Astrocyte (in vitro differentiated cells and primary cell): ENCODE measurements at regions not wholly inside any gene's neighbourhood (a gene's known extent, or its start where the extent isn't known, plus 50 kb on each side); places are given as distances from the start of the nearest gene placed in this dataset.
"Not testable (repeated sequence)": the region's sequence is repeated elsewhere in the genome, so short reads cannot be mapped to it uniquely, and the experiment has no call there.

Experiments used
- DNase-seq: peaks from one replicate; pipeline ENCODE4 v3.0.0-alpha.2; 2010; ENCODE audit warnings: low read depth
- FAIRE-seq: peaks from 2 replicates; lab custom pipeline; 2011; peaks lifted over from hg19 to GRCh38; lab: Jason Lieb, UNC
- H2AFZ ChIP-seq: 2 replicates; pipeline ENCODE4 v1.6.0; 2012; ENCODE audit warnings: low read depth, low read length, inconsistent platforms
- H3K27ac ChIP-seq: 2 replicates; pipeline ENCODE4 v1.5.1; 2011; ENCODE audit warnings: low read depth, low read length, inconsistent platforms
- H3K27me3 ChIP-seq: 2 replicates; pipeline ENCODE4 v1.6.0; 2011; ENCODE audit warnings: low read length, inconsistent platforms; ENCODE audit not compliant: insufficient read depth
- H3K36me3 ChIP-seq: 2 replicates; pipeline ENCODE4 v1.5.1; 2011; ENCODE audit warnings: low read length, inconsistent platforms; ENCODE audit not compliant: insufficient read depth
- H3K4me1 ChIP-seq: 2 replicates; pipeline ENCODE4 v1.5.1; 2011; ENCODE audit warnings: low read length, inconsistent platforms; ENCODE audit not compliant: insufficient read depth
- H3K4me2 ChIP-seq: 2 replicates; pipeline ENCODE4 v1.6.0; 2012; ENCODE audit warnings: low read length, inconsistent platforms
- H3K4me3 ChIP-seq: 2 replicates; pipeline ENCODE4 v1.5.1; 2011; ENCODE audit warnings: low read depth, mild to moderate bottlenecking, low read length, inconsistent platforms; ENCODE audit not compliant: insufficient read depth
- H3K79me2 ChIP-seq: 2 replicates; pipeline ENCODE4 v1.6.0; 2012; ENCODE audit warnings: mild to moderate bottlenecking, low read length, inconsistent platforms; ENCODE audit not compliant: insufficient read depth
- H3K9ac ChIP-seq: 2 replicates; pipeline ENCODE4 v1.6.0; 2012; ENCODE audit warnings: mild to moderate bottlenecking, low read length, inconsistent platforms
- H3K9me3 ChIP-seq: 2 replicates; pipeline ENCODE4 v1.5.1; 2012; ENCODE audit warnings: low read depth, mild to moderate bottlenecking, low read length, inconsistent platforms; ENCODE audit not compliant: insufficient read depth
- H4K20me1 ChIP-seq: 2 replicates; pipeline ENCODE4 v1.6.0; 2012; ENCODE audit warnings: low read length, inconsistent platforms; ENCODE audit not compliant: insufficient read depth
- H3K27ac Mint-ChIP-seq: one replicate; pipeline ENCODE4 v1.8.0; 2021; ENCODE audit warnings: mild to moderate bottlenecking, mixed read lengths; ENCODE audit not compliant: unreplicated experiment
- H3K27me3 Mint-ChIP-seq: one replicate; pipeline ENCODE4 v1.8.0; 2021; ENCODE audit warnings: low read depth, mixed read lengths; ENCODE audit not compliant: unreplicated experiment
- H3K36me3 Mint-ChIP-seq: one replicate; pipeline ENCODE4 v1.8.0; 2021; ENCODE audit warnings: low read depth, mixed read lengths; ENCODE audit not compliant: unreplicated experiment
- H3K4me1 Mint-ChIP-seq: one replicate; pipeline ENCODE4 v1.8.0; 2021; ENCODE audit warnings: low read depth, mixed read lengths; ENCODE audit not compliant: unreplicated experiment
- H3K4me3 Mint-ChIP-seq: one replicate; pipeline ENCODE4 v1.8.0; 2021; ENCODE audit warnings: mild to moderate bottlenecking, moderate library complexity, mixed read lengths; ENCODE audit not compliant: unreplicated experiment
- H3K9me3 Mint-ChIP-seq: one replicate; pipeline ENCODE4 v1.8.0; 2021; ENCODE audit warnings: mild to moderate bottlenecking, mixed read lengths; ENCODE audit not compliant: unreplicated experiment
- EZH2 ChIP-seq: IDR thresholded peaks from 2 replicates; pipeline ENCODE4 v1.6.1; 2012; ENCODE audit warnings: mild to moderate bottlenecking, low read length, inconsistent platforms; ENCODE audit not compliant: insufficient read depth
- TF ChIP-seq, protein P1 (sequence below): IDR thresholded peaks from 2 replicates; pipeline ENCODE4 v1.5.1; 2011; ENCODE audit warnings: low read depth, mild to moderate bottlenecking, inconsistent platforms, low read length, moderate library complexity; ENCODE audit not compliant: insufficient read depth

- H3K27me3 Mint-ChIP-seq = no peaks in the 10 kb centered on the region
- Histone ChIP-seq H3K4me3 (no peak overlapping the region), H4K20me1 (no peaks in the 10 kb centered on the region), H3K9me3 (no peaks in the 10 kb centered on the region), H3K79me2 (no peaks in the 10 kb centered on the region), H3K4me2 (no peak overlapping the region), H3K27me3 (no peaks in the 10 kb centered on the region), H3K4me1 (no peaks in the 10 kb centered on the region), H3K9ac (no peak overlapping the region), H3K36me3 (no peaks in the 10 kb centered on the region), H2AFZ (no peak overlapping the region), H3K27ac (no peak overlapping the region)
- H3K4me3 Mint-ChIP-seq = no peak overlapping the region
- DNase-seq (no peak), FAIRE-seq (no peak)
- H3K4me1 Mint-ChIP-seq = no peaks in the 10 kb centered on the region
- H3K9me3 Mint-ChIP-seq = peaks cover 4% of the 10 kb centered on the region
- no peaks in the 10 kb centered on the region for H3K36me3 Mint-ChIP-seq
- TF ChIP-seq, protein P1, sequence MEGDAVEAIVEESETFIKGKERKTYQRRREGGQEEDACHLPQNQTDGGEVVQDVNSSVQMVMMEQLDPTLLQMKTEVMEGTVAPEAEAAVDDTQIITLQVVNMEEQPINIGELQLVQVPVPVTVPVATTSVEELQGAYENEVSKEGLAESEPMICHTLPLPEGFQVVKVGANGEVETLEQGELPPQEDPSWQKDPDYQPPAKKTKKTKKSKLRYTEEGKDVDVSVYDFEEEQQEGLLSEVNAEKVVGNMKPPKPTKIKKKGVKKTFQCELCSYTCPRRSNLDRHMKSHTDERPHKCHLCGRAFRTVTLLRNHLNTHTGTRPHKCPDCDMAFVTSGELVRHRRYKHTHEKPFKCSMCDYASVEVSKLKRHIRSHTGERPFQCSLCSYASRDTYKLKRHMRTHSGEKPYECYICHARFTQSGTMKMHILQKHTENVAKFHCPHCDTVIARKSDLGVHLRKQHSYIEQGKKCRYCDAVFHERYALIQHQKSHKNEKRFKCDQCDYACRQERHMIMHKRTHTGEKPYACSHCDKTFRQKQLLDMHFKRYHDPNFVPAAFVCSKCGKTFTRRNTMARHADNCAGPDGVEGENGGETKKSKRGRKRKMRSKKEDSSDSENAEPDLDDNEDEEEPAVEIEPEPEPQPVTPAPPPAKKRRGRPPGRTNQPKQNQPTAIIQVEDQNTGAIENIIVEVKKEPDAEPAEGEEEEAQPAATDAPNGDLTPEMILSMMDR = no peak
- TF ChIP-seq EZH2 = no peak
- no peak overlapping the region for H3K27ac Mint-ChIP-seq
Observed at GRCh38 chrY:12425506-12425905, 275.5 kb upstream of the USP9Y start.

DNA sequence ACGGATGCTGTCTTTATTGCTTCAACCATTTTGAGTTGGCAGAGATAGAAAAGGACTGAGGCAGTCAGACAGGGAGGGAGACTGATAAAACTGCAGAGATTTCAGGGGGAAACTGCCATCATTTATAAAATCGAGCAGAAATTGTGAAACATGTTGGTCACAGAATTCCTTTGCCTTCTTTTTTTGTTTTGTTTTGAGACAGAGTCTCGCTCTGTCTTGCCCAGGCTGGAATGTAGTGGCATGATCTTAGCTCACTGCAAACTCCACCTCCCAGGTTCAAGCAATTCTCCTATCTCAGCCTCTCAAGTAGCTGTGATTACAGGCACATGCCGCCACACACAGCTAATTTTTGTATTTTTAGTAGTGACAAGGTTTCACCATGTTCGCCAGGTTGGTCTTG, 273.7 kb upstream of the USP9Y start:
- no peaks in the 10 kb centered on the region for H3K36me3 ChIP-seq
- no peak overlapping the region for H3K9ac ChIP-seq
- no peak for TF ChIP-seq EZH2
- TF ChIP-seq, protein P1 = no peak
- H3K4me1 ChIP-seq = no peaks in the 10 kb centered on the region
- Mint-ChIP-seq H3K9me3 (peaks cover 4% of the 10 kb centered on the region), H3K36me3 (no peaks in the 10 kb centered on the region), H3K4me1 (no peaks in the 10 kb centered on the region), H3K27me3 (no peaks in the 10 kb centered on the region), H3K4me3 (no peak overlapping the region), H3K27ac (no peak overlapping the region)
- FAIRE-seq (no peak), DNase-seq (no peak)
- no peaks in the 10 kb centered on the region for H3K9me3 ChIP-seq
- no peak overlapping the region for H3K4me2 ChIP-seq
- no peak overlapping the region for H3K27ac ChIP-seq
- H3K4me3 ChIP-seq = no peak overlapping the region
- H2AFZ ChIP-seq = no peak overlapping the region
- no peaks in the 10 kb centered on the region for H3K79me2 ChIP-seq
- no peaks in the 10 kb centered on the region for H4K20me1 ChIP-seq
- H3K27me3 ChIP-seq = no peaks in the 10 kb centered on the region

GRCh38 chrY:12431546-12431945, 269.5 kb upstream of the USP9Y start:
- no peaks in the 10 kb centered on the region for H3K9me3 ChIP-seq
- H3K36me3 Mint-ChIP-seq = no peaks in the 10 kb centered on the region
- H2AFZ ChIP-seq = no peak overlapping the region
- H3K79me2 ChIP-seq = no peaks in the 10 kb centered on the region
- FAIRE-seq (no peak), DNase-seq (no peak)
- H3K4me2 ChIP-seq = no peak overlapping the region
- H4K20me1 ChIP-seq = no peaks in the 10 kb centered on the region
- H3K4me3 ChIP-seq = no peak overlapping the region
- no peak overlapping the region for H3K27ac ChIP-seq
- no peaks in the 10 kb centered on the region for H3K4me1 Mint-ChIP-seq
- no peaks in the 10 kb centered on the region for H3K27me3 ChIP-seq
- no peaks in the 10 kb centered on the region for H3K36me3 ChIP-seq
- TF ChIP-seq, protein P1 = no peak
- TF ChIP-seq EZH2 = no peak
- no peaks in the 10 kb centered on the region for H3K4me1 ChIP-seq
- H3K27ac Mint-ChIP-seq = no peak overlapping the region
- H3K9me3 Mint-ChIP-seq = no peaks in the 10 kb centered on the region
- no peak overlapping the region for H3K4me3 Mint-ChIP-seq
- no peak overlapping the region for H3K9ac ChIP-seq
- no peaks in the 10 kb centered on the region for H3K27me3 Mint-ChIP-seq

- H3K9me3 Mint-ChIP-seq, H4K20me1 ChIP-seq, H3K4me1 ChIP-seq, H3K27ac Mint-ChIP-seq, H3K4me1 Mint-ChIP-seq, H2AFZ ChIP-seq, H3K4me2 ChIP-seq, H3K4me3 ChIP-seq, H3K36me3 ChIP-seq, H3K9me3 ChIP-seq, DNase-seq, H3K4me3 Mint-ChIP-seq, H3K36me3 Mint-ChIP-seq, H3K9ac ChIP-seq, H3K27ac ChIP-seq, H3K27me3 Mint-ChIP-seq, H3K27me3 ChIP-seq, H3K79me2 ChIP-seq: not testable (repeated sequence)
- FAIRE-seq = peak; percentile 95
Observed at GRCh38 chrY:12438823-12439222, 262.2 kb upstream of the USP9Y start.
